Cerebellar cortex (tissue), 1 donor: ENCODE measurements at regions not wholly inside any gene's neighbourhood (a gene's known extent, or its start where the extent isn't known, plus 50 kb on each side); places are given as distances from the start of the nearest gene placed in this dataset.
"Not testable (repeated sequence)": the region's sequence is repeated elsewhere in the genome, so short reads cannot be mapped to it uniquely, and the experiment has no call there.

Source experiments
- DNase-seq: peaks from one replicate; pipeline ENCODE4 v3.0.0-alpha.2; 2015; ENCODE audit warnings: low spot score

- no peak for DNase-seq
These were observed 110.8 kb upstream of the IRX1 start for GRCh38 chr5:3484836-3485235.

- no peak for DNase-seq
These were observed 114.5 kb upstream of the IRX1 start for GRCh38 chr5:3481175-3481574.

GRCh38 chr5:3475674-3476073 lies 120.0 kb upstream of the IRX1 start:
- no peak for DNase-seq

GRCh38 chr5:3466392-3466791 lies 129.2 kb upstream of the IRX1 start:
- no peak for DNase-seq

- no peak for DNase-seq
These were observed 135.2 kb upstream of the IRX1 start for GRCh38 chr5:3460416-3460815.

- no peak for DNase-seq
These were observed 139.4 kb upstream of the IRX1 start for GRCh38 chr5:3456121-3456681.

- not testable (repeated sequence) for DNase-seq
These were observed 141.6 kb upstream of the IRX1 start for GRCh38 chr5:3454028-3454427.

- no peak for DNase-seq
These were observed 143.0 kb upstream of the IRX1 start for GRCh38 chr5:3452622-3453021.

- no peak for DNase-seq
These were observed 143.7 kb upstream of the IRX1 start for GRCh38 chr5:3451961-3452360.

- no peak for DNase-seq
These were observed 146.2 kb upstream of the IRX1 start for GRCh38 chr5:3449481-3449880.

- DNase-seq = no peak
These were observed 149.2 kb upstream of the IRX1 start for GRCh38 chr5:3446410-3446809.

- not testable (repeated sequence) for DNase-seq
These were observed 150.1 kb upstream of the IRX1 start for GRCh38 chr5:3445517-3445916.

- DNase-seq = no peak
These were observed 163.5 kb upstream of the IRX1 start for GRCh38 chr5:3432135-3432534.

- DNase-seq = no peak
These were observed 164.9 kb upstream of the IRX1 start for GRCh38 chr5:3430691-3431090.

- no peak for DNase-seq
These were observed 165.7 kb upstream of the IRX1 start for GRCh38 chr5:3429962-3430361.

GRCh38 chr5:3428334-3428733 lies 167.3 kb upstream of the IRX1 start:
- DNase-seq = no peak

- DNase-seq = no peak
These were observed 170.7 kb upstream of the IRX1 start for GRCh38 chr5:3424946-3425345.

GRCh38 chr5:3417376-3417943 lies 178.2 kb upstream of the IRX1 start:
- DNase-seq = no peak

- no peak for DNase-seq
These were observed 181.3 kb upstream of the IRX1 start for GRCh38 chr5:3414371-3414770.

GRCh38 chr5:3412146-3412545 lies 183.5 kb upstream of the IRX1 start:
- no peak for DNase-seq

- no peak for DNase-seq
These were observed 184.3 kb upstream of the IRX1 start for GRCh38 chr5:3411363-3411762.

- no peak for DNase-seq
These were observed 194.0 kb upstream of the IRX1 start for GRCh38 chr5:3401635-3402034.

- DNase-seq = no peak
These were observed 195.0 kb upstream of the IRX1 start for GRCh38 chr5:3400659-3401058.

GRCh38 chr5:3394891-3395599 lies 200.6 kb upstream of the IRX1 start:
- no peak for DNase-seq
